ENCODE measurements at regions not wholly inside any gene's neighbourhood (a gene's known extent, or its start where the extent isn't known, plus 50 kb on each side); places are given as distances from the start of the nearest gene placed in this dataset.
"Not testable (repeated sequence)": the region's sequence is repeated elsewhere in the genome, so short reads cannot be mapped to it uniquely, and the experiment has no call there.

DNA sequence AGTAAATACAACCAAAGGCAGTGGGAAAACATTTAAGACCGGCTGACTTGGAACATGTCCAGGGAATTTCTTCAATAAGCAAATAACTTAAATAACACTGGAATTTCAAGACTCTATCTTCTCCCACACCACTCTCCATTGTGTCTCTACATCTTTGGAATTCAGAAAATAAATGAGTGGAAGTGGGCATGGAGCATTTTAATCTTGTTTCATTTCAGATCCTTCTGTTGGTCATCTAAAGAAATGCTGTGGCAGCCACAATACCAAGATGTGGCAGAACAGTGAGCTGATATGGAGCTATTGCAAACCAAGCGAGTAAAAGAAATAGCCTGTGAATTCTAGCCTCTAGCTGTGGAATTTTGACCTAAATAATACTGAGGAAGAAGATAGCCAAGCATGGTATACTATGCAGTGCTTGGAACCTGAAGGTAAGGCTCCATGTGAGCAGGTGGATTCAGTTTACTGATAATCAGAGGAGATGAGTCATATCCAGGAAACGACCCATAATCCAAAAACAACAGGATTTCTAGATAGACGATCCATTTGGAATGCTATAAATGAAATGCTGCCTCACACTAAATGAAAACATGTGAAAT is 157.1 kb upstream of the SCN7A start:
- DNase-seq (ENCODE audit: low read depth in 3 of 3, low spot score in 2 of 3) = no peak

DNA sequence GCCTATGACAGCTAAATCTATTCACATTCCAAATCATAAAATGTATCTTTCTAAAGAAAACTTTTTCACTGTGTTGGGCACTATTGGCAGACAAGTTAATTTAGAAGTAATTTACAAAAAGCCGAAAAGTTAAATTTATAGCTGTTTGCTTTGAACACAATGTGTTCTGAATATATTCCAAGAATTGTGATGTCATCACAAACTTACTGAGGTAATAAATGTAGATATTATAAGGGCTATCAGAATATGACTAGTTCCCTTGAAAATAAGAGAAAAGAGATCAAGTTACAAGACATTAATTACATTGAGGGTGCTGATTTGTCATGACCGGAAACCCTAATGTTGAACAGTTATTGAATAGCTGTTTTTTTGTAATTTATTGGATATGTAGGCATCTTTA is 153.9 kb upstream of the SCN7A start:
- no peak for DNase-seq (ENCODE audit: low read depth in 3 of 3, low spot score in 2 of 3)

DNA sequence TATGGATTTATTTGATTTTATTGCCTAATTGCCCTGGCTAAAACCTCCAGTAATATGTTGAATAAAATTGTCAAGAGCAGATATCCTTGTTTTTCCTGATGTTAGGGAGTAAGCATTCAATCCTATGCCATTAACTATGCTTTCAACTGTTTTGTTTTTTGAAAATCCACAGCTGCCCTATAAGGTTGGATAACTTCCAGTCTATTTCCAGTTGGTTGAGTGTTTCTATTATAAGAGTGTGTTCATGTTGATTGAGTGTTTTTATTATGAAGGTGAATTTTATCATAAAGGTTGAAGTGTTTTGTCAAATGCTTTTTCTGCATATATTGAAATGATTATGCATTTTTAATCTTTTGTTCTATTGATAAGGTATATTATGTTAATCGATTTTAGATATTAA is 149.9 kb upstream of the SCN7A start:
- no peak for DNase-seq (ENCODE audit: low read depth in 3 of 3, low spot score in 2 of 3)

DNA sequence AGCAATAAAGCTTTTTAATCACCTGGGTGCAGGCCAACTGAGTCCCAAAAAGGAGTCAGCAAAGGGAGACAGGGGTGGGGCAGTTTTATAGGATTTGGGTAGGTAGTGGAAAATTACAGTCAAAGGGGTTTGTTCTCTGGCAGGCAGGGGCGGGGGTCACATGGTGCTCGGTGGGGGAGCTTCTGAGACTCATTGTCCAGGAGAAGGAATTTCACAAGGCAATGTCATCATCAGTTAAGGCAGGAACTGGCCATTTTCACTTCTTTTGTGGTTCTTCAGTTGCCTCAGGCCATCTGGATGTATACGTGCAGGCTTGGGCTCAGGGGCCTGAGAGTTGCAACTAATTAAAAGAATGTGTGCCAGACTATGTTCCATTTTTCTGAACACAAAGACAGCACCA is 147.5 kb upstream of the SCN7A start:
- not testable (repeated sequence) for DNase-seq (ENCODE audit: low read depth in 3 of 3, low spot score in 2 of 3)

DNA sequence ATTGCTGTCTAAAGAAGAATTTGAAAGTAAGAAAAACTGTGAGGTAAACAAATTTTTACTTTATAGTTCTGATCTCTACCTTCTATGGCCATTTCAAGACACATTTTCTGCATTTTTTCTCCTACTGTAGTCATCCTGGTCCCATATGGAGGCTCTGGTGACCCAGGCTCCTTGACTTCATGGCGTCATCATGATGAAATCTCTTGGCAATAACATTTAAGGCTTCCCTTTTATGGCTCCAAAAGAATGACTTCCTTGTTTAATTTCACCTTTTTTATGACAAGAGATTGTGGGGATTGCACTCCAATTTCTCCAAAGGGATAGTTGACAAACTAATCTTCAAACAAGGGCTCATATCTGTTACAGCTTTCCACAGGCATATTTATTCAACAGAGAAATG is 143.0 kb upstream of the SCN7A start:
- no peak for DNase-seq (ENCODE audit: low read depth in 3 of 3, low spot score in 2 of 3)

DNA sequence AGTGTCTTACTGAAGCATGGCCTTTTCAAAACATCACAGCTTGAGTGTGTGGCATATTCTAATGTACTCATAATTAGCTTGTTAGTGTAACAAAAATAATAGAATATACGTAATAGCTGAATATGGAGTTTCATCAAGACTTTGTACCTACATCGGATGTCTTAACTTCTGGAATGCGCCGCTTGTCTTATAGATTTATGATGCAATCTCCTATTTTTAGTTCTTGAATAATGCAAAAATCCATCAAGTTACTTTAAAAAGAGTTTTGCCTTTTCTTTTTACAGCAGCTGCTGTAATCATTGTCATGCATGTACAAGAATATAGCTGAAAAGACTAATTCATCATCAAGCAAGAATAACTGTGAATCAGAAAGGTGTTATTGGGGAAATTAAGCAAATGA is 140.7 kb upstream of the SCN7A start:
- DNase-seq (ENCODE audit: low read depth in 3 of 3, low spot score in 2 of 3) = no peak

DNA sequence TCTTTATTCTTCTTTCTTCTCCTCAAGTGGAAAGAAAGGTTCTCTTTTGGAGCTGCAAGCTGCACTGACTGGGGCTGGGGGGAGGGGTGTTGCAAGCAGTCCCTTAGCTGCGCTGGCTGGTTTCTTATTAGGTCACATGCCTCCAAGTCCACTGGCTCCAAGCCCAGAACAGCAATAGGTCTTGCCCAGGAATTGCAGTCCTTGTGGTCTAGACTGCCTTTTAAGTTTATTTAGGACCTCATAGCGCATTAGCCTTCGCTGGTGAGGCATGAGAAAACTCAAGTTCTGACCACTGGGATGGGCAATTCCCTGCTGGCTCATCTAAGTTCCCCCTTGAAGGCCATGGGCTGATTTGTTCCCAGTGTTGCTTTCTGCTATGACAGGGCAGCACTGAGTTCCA is 138.6 kb upstream of the SCN7A start:
- DNase-seq (ENCODE audit: low read depth in 3 of 3, low spot score in 2 of 3) = no peak

DNA sequence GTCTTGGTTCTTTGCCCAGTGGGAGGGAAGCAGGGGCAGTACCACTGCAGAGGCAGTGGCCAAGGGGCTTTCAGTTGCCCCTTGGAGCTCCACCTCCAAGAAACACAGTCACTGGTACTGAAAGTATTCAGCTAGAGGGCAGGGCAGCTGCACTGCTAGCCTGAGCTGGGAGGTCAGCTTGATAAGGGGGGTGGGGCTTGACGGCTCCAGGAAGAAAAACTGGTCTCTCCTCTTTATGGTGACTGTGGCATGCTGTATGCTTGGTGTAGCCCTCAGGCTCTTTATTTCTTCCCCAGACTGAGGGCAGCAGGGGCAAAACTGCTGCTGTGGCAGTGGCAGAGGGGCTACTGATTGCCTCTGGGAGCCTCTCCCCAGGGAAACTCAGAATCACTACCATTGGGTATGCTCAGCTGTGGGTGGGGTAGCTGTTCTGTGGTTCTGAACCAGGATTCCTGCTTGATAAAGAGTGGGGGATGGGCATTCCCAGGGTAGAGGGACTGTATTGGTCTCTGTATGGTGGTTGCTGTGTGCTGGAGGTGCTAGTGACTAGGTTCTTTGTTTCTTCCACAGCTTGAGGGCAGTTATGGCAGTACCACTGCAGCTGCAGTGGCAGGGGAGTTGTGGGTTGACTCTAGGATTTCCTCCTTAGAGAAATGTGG is 134.6 kb upstream of the SCN7A start:
- no peak for DNase-seq (ENCODE audit: low read depth in 3 of 3, low spot score in 2 of 3)

DNA sequence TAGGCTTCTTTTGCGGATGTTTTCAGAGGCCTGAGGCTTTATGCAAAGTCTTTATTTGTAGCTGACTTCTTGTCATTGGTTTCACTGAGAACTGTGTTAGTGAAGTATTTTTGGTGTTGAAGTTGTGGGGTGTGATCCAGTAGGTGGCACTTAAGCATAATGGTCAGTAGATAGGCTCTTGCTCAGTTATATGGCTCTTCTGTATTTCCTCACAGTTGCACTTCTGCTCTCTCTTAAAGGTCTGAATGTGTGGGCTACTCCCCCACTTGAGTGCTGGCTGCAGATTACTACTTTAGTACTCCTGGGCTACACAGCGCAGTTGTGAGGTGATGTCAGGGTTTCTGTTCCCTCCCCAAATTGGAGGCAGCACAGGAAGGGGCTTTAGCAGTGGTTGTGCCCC is 133.8 kb upstream of the SCN7A start:
- no peak for DNase-seq (ENCODE audit: low read depth in 3 of 3, low spot score in 2 of 3)

DNA sequence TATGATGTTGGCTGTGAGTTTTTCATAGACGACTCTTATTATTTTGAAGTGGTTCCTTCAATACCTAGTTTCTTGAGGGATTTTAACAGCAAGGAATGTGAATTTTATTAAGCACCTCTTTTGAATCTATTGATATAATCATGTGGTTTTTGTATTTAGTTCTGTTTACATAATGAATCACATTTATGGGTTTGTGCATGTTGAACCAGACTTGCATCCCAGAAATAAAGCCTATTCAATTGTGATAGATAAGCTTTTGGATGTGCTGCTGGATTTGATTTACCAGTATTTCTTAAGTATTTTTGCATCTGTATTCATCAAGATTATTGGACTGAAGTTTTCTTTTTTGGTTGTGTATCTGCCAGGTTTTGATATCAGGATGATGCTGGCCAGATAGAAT is 131.6 kb upstream of the SCN7A start:
- DNase-seq (ENCODE audit: low read depth in 3 of 3, low spot score in 2 of 3) = no peak

DNA sequence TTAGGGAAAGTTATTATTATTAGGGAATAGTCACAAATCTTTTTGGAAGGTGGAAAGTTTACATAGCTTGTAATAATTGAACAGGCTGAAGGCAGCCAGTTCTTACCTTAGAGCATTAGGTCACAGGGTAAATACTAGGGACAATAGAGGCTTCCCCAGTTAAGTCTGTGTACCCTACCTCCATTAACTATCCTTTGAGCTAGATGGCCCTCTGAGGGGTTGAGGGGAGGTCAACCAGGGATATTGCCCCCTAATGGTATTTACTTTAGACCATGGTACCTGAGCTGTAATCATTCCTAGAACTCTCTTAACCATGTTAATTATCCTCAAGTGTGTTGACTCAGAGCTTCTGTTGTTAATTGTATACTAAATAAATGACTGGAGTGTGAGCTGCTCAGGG is 120.5 kb upstream of the SCN7A start:
- no peak for DNase-seq (ENCODE audit: low read depth in 3 of 3, low spot score in 2 of 3)

DNA sequence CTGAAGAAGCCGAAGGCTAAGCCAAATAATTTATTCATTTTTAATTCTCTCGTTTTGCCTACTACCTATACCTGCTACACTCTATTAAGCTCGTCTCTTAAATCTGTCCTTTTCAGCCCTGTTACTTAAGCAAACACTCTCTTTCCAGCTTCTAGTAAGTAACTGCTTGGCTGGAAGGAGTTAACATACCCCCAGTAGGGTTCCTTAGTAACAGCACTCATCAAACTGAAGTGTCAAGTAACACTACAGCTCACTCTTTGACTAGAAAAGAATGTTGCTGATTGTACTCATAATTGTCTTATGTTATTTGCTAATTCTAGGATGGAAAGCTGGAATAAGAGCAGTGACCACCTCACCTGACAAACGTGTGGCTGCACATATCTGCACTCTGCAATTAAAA is 120.0 kb upstream of the SCN7A start:
- DNase-seq (ENCODE audit: low read depth in 3 of 3, low spot score in 2 of 3) = no peak

DNA sequence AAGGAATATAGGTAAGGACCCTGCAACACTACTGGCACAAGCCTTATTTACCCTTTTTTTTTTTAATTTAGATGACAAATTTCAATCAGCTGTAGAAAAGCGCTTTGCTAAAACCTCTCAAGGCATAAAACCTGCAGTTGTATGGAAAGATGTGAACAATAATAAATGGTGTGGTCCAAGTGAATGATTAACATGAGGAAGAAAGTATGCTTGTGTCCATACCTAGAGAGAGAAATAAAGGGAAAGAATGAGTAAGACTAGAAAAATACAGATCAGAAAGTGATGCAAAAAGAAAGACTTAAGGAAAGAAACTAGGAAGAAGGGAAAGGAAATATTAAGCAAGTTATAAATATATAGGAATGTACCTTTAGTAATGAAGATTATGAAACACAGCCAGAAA is 119.2 kb upstream of the SCN7A start:
- no peak for DNase-seq (ENCODE audit: low read depth in 3 of 3, low spot score in 2 of 3)

DNA sequence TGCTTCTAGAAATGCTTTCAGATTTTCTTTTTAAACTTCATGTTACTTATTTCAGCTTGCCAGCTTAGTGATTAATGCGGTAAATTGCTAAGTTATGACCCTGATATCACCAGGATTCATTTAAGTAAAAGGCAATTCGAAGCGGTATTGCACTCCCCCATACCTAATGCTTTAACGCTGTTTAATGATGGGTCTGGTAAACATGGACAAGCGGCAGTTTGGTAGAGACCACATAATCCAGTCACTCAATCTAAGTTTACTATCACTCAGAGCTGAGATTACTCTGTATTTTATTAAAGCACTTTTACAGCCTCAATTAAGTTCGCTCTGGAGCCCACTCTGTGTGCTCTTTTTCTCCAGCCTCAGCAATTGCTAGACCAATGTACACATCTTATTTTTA is 118.2 kb upstream of the SCN7A start:
- DNase-seq (ENCODE audit: low read depth in 3 of 3, low spot score in 2 of 3) = no peak

DNA sequence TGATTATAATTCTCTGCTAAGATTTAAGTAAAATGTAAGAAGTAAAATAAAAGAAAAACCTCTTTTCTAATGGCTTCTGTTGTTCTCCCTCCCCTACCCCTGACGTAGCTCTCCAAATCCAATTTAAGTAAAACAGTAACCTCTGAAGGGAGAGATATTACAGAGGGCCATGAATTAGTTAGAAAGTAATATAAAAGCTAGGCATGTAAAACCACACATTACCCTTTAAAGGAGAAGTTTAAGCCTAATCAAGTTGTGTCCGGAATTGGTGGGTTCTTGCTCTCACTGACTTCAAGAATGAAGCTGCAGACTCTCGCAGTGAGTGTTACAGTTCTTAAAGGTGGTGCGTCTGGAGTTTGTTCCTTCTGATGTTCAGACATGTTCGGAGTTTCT is 116.9 kb upstream of the SCN7A start:
- DNase-seq (ENCODE audit: low read depth in 3 of 3, low spot score in 2 of 3) = no peak

DNA sequence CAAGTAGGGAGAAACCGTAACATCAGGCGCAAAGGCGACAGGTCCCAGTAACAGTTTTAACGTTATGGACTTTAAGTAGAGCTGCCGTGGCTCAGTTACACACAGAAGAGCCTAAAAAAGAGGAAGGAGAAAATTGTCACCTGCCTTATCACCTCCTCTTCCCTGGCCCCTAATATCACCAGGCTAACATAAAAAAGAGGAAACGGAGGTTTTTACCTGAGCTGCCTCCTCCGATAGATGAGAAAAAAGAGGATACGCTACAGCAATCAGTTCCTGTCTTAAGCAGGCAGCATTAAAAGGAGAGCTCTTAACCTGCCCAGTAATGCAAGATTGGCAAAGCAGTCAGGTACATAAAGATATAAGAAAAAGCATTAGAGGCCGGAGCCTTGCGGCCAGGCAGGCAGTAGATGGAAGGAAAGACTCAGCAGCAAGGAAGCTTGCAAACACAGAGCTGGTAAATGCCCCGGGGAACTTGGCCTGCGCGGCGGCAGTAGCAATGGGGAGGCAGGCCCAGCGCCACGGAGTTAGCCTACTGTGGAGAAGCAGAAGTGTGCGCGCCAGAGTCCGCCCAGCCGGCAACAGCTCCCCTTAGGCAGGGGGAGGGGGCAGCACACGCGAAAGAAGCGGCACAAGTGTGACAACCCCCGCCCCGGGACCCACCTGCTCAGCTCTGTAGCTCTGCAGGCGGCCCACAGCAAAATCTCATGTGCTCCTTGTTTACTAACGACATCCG is 116.3 kb upstream of the SCN7A start:
- DNase-seq (ENCODE audit: low read depth in 3 of 3, low spot score in 2 of 3) = no peak

DNA sequence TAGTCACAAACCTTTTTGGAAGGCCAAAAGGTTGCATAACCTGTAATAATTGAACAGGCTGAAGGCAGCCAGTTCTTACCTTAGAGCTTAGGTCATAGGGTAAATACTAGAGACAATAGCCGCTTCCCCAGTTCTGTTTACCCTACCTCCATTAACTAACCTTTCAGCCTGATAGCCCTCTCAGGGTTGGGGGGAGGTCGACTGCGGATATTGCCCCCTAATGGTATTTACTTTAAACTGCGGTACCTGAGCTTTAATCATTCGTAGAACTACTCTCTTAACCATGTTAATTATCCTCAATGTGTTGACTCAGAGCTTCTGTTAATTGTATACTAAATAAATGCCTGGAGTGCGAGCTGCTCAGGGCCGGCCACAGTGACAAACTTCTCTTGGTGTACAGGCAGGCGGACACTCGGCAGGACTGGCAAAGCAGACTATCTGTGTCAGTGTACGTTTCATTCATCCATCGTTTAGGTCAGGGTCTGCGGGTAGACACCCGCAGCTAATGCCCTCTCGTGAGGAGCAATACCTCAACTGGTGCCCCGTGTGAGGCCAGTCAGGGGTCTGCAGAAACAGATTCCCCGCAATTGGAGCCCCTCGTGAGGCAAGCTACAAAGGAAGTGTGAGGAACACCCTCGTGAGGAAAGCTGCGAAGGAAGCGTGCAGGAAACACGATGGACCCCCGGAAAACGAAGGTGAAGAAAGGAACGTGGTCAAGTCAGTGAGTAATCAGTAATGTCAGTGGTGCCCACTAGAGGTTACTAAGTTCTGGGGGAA is 115.3 kb upstream of the SCN7A start:
- no peak for DNase-seq (ENCODE audit: low read depth in 3 of 3, low spot score in 2 of 3)

DNA sequence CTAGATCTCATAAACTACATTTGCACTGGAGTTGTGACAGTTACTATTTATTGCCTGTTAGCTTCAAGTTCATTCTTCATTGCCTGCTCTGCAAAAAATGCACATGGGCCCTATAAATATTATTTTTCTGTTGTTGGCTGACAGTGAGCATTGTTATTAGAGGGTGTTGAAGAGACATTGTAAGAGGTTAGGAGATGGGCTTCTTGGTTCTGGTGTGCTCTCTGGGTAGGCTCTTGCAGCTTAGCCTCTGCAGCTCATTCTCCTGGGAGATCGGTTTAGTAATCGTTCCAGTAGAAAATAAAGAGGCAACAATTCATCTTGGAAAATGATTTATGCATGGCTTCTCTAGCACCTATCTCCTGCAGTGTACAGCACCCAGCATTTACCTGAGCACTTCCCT is 113.8 kb upstream of the SCN7A start:
- DNase-seq (ENCODE audit: low read depth in 3 of 3, low spot score in 2 of 3) = no peak

DNA sequence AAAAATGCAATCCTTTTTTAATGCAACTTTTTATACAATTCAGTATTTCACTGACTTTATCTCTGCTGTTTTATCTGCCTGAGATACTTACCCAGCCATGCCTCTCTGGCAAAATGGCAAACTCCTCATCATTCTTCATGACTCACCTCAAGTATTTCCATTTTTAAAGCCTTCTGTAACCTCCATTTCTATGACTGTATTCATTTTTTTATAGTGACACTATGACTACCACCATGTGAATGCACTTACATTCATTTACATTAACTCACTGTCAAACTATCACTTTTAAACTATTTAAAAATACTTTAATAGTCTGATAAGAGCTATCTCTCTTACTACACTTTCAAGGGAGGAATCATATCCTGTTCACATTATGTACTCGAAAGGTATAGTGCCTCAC is 99.4 kb upstream of the SCN7A start:
- DNase-seq (ENCODE audit: low read depth in 3 of 3, low spot score in 2 of 3) = no peak

DNA sequence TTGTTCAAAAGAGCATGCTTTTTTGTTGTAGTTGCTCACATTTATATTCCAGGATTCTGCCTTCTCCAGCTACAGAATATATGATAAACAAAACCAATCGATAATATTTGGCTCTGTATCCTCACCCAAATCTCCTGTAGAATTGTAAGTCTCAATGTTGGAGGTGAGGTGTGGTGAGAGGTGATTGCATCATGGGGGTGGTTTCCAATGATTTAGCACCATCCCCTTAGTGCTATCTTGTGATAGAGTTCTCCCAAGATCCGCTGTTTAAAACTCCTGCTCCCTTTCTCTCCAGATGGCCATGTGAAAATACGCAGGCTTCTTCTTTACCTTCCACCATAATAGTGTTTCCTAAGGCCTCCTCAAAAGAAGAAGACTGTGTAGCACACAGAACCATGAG is 98.7 kb upstream of the SCN7A start:
- no peak for DNase-seq (ENCODE audit: low read depth in 3 of 3, low spot score in 2 of 3)

DNA sequence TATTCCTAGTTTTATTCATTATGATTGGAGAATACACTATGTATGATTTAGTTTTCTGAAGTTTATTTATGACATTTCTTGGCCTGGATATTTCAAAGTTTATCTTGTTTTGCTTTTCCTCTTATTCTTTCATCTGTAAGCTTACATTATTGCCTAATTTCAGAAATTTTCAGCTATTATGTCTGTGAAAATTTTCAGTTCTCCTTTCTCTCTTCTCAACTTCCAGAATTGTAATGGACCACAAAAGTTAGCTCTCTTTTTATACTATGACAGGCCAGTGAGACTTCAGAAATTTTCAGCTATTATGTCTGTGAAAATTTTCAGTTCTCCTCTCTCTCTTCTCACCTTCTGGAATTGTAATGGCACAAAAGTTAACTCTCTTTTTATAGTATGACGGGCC is 97.2 kb upstream of the SCN7A start:
- no peak for DNase-seq (ENCODE audit: low read depth in 3 of 3, low spot score in 2 of 3)

DNA sequence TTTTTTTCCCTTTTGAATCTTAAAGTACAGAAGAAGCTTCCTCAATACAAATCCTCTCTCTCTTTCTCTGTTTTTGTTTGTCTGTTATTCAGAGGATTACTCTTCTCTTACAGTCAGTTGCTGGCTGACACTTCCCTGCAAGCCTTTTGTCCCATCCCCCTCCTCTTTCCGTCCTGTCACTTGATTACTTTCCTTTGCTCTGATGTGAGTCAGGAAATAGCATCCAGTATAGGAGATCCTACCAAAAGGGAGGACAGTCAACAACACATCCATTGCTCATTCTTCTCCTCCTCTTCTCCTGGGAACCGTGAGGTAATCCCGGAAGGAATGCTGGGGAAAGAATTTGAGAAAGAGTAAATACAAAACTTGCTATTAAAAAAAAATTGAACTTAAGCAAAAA is 79.3 kb upstream of the SCN7A start:
- no peak for DNase-seq (ENCODE audit: low read depth in 3 of 3, low spot score in 2 of 3)
